HG03196 (cell line): ENCODE measurements at regions not wholly inside any gene's neighbourhood (a gene's known extent, or its start where the extent isn't known, plus 50 kb on each side); places are given as distances from the start of the nearest gene placed in this dataset.
"Not testable (repeated sequence)": the region's sequence is repeated elsewhere in the genome, so short reads cannot be mapped to it uniquely, and the experiment has no call there.

Experiments
- ATAC-seq: cut with Tn5 transposase; IDR thresholded peaks from one replicate; pipeline ENCODE4 v1.9.1; 2021; ENCODE audit not compliant: unreplicated experiment

DNA sequence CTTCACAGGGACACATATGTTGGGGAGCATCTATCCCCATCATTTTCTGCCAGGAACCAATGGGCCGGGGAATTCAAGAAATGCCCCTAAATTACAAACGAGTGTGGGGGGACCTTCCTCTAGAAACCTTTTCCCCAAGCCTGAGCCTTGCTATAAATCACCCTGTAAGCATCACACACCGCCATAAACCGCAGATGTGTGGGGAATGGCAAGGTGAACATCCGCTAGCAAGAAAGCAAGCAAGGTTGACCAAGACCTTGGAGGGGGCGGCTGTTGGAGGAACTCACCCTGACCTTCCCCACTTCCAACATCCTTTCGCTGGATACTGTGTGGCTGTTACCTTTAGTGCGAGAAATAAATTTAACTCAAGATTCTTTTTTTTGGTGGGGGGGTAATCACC lies 693.3 kb upstream of the TBX3 start:
- no peak for ATAC-seq

DNA sequence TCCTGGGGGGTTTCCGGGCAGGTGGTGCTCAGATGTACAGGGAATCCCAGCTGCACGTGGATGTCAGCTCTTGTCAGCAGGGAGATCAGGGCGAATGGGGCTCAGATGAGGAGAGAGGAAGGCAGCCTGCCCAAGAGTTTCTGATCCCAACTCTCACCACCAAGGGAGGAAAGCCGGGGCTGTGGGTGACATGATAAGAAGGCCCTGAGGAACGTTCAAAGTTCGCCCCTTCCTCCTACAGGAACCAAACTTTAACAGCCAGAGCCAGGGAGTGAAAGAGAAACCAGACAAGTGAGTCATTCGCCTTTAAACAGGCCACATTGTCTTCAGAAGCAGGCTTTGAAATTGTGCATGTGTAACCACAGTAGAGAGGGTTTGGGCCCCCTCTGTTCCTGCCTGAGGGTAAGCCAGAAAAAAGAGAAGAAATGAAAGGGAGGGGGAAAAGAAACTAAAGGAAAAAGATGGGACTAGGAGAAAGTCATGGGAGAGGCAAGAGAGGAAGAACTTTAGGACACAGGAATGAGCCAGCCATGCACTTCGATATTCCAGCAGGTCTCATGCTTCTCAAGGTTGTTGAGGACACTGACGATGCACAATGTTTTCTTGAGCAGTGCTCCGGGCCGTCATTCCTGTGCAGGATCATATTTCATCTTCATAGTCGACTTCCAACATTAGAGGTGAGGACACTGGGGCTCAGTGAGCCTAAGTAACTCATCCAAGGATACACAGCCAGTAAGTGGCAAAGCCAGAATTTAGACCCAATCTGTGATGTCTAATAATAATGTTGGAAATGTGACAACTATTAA lies 691.4 kb upstream of the TBX3 start:
- ATAC-seq, result peak; percentile 98

DNA sequence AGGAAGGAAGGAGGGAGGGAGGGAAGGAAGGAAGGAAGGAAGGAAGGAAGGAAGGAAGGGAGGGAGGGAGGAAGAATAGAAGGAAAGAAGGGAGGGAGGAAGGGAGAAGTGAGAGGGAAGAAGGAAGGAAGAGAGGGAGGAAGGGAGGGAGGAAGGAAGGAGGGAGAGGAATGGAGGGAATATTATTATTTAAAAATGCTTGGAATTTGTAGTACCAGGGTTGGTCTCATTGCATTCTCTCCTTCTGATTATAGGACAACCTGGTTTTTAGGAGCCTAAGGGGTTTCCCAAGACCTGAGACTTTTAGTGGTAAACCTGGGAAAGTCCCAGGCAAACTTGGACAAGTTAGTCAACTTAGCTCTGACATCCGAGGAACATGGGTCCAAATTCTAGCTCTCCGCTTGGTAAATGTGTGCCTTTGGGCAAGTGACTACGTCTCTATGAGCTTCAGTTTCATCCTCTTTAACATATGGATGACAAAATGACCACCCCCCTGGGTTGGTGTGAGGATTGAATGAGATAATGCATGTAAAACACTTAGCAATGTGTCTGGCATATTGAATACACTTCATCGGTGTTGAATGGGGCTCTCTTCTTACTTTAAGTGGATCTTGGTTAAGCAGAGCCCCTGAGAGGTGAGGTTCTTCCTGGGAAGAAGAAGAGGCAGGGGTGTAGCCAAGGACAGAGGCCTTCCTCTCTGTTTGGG lies 690.7 kb upstream of the TBX3 start:
- peak; percentile 9 for ATAC-seq

DNA sequence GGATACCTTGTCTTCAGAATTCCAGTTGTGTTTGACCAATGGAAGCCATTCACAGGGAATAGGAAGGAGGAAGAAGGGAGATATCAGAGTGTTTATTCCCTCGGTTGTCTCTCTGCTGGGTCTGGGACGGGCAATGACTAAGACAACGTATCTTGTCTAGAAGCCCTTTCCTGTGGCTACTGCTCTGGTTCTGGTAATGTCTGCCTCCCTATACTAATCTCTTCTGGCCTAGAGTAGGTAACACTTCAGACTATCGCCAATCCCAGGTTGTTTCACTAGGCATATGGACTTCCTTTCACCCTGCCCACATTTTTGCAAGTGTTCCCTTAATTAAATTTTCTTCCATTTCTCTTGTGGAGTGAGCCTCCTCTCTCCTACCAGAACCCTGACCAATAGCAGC lies 687.7 kb upstream of the TBX3 start:
- ATAC-seq, result no peak

DNA sequence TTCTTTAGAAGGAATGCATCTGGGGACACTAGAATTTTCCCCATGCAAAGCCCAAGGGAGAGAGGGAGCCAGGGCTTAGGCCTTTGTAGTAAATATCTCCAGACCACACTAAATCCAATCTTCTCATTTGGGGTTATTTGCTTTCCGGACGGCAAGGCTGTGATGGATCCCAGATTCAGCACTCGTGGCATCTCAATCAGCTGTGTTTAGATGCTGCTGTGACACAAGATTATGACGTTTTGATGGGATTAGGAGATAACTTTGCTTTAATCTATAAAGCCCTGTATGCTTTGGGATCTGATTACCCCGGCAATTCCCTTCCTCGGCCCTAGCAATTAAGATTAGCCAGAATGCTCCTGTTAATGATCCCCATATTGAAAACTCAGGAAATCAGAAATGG lies 686.7 kb upstream of the TBX3 start:
- ATAC-seq, result no peak

DNA sequence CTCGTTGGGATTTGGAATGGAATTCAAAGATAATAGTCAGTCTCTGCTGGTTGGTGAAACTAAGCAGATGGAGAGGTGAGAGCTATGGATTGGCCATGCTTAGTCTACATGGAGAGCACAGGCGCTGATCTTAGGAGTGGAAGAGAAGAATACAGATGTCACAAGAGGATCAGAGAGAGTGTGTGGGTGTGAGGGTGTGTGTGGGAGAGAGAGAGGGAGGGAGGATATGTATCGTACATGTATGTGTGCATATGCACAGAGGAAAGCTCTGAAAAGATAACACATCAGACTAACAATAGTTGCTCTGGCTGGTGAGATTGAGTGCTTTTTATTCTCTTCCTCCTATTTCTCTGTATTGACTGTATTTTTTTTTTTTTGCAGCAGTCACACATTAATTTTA lies 686.2 kb upstream of the TBX3 start:
- ATAC-seq, result no peak

DNA sequence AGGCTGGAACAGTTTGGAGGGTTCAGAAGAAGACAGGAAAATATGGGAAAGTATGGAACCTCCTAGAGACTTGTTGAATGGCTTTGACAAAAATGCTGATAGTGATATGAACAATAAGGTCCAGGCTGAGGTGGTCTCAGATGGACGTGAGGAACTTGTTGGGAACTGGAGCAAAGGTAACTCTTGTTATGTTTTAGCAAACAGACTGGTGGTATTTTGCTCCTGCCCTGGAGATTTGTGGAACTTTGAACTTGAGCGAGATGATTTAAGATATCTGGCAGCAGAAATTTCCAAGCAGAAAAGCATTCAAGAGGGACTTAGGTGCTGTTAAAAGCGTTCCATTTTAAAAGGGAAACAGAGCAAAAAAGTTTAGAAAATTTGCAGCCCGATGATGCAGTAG lies 682.3 kb upstream of the TBX3 start:
- not testable (repeated sequence) for ATAC-seq

DNA sequence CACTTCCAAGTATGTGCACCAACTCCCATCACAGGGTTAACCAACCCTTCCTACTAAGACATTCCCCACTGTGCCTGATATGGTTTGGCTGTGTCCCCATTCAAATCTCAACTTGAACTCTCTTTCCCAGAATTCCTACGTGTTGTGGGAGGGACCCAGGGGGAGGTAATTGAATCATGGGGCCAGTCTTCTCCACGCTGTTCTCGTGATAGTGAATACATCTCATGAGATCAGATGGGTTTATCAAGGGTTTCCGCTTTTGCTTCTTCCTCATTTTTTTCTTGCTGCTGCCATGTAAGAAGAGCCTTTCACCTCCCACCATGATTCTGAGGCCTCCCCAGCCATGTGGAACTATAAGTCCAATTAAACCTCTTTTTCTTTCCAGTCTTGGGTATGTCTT lies 681.8 kb upstream of the TBX3 start:
- not testable (repeated sequence) for ATAC-seq

DNA sequence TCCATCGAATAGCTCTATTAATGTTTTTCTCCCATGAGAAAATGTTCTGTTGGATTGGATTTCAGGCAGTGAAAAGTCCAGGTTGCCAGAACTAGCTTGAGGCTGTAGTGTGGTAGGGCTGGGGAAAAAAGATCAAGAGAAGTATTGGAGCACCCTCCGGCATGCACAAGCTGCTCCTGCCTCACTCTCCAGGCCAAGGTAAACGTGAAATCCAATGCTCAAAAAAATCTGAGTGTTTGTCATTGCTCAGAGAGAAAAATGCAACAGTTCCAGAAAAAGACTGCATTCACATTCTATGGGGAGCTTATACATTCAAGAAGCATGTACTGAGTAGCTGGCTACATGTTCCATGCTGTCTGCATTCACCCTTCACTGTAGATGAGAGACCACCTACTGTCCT lies 680.9 kb upstream of the TBX3 start:
- no peak for ATAC-seq

DNA sequence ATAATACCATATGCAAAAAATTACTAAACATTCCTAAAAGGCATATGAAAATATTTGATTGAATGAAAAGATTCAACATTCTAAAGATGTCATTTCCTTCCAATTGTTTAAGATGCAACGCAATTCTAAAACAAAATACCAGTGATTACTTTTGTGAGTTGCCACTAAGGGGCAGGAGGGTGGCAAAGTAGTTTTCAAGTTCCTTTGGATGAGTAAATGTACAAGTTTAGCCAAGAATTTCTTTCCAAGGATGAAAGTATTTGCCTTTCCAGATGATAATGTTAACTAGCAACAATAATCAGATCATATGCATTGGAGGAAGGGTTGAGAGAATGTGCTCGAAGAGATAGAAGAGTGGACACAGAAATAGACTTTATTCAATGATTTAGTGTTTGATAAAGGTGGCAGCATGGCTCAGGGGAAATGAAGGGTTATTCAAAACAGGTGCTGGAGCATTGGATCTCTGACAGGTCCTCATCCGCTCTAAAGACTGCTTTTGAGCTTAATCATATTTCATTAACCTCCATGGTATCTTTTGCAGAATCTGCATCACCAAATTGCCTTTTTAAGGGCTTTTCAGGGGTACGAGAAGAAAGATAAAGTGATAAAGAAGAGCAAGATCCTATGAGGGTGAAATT lies 678.5 kb upstream of the TBX3 start:
- ATAC-seq, result no peak

DNA sequence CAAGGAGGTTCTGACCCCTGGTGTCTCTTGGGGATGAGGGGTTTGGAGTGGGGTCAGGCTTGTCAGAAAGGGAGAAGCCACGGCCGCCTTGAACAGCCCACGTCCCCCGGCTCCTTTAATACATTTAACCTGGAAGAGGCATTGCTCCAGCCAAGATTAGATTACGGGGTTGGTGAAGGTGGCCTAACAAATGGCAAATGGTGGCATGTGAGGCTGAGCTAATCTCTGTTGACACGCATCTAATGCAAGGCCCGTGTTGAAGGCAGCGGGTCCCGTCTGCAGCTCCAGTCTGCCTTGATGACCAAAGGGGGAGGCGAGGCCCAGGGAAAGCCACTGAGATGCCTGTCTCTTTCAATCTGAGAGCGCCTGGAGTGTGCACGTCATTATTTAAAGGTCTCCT lies 673.7 kb upstream of the TBX3 start:
- no peak for ATAC-seq

DNA sequence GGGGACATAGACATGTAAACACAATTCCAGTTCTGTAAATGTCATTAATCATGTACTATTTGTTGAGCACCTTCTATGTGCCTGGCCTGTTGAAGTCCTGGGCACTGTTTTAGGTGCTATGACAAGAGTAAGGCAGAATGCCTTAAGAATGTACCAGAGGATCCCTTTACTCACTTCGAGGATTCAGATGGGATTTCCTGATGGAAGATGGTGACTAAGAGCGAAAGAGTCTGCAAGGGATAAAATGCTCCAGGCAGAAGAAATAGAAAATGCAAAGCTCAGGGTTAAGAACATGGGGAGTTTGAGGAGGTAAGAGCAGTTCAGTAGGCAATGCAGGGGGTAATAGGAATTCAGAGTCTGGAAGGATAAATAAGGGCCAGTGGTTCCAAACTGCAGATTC lies 671.3 kb upstream of the TBX3 start:
- ATAC-seq, result no peak

DNA sequence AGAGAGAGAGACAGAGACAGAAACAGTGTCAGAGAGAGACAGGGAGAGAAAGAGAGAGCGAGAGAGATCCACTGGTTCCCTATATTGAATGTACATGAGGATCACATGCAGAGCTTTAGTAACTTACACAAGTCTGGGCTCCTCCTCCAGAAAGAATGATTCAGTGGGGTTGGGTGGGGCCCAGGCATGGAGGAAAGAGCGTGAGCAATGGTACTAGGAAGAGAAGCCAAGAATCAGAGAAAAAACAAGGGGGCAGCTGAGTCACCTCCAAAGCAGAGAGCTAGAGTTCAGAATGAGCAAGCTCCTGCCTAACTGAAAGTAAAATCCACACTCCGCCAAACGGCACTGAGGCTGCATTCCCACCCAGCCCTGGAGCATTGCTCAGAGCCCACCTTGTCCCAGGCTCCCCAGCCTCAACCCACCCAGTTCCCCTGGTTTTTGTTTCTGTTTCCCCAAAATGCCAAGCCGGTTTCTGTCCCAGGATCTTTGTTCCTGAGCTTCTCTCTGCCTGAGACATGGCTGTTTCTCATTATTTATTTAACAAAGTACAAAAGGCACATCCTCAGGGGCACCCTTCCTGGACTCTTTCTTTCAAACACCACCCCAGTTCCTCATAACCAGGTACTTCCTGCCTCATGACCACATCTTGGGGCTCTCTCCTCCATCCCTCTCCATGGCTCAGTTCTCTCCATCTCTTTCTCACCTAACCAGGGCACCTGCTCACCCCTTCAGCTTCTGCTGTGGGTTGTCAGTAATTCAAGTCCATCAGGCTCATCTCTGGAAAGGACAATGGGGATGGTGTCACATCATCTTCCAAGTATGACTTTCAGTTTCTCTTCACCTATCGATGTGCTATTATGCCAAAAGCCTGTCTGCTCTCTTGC lies 670.3 kb upstream of the TBX3 start:
- ATAC-seq, result peak; percentile 58

DNA sequence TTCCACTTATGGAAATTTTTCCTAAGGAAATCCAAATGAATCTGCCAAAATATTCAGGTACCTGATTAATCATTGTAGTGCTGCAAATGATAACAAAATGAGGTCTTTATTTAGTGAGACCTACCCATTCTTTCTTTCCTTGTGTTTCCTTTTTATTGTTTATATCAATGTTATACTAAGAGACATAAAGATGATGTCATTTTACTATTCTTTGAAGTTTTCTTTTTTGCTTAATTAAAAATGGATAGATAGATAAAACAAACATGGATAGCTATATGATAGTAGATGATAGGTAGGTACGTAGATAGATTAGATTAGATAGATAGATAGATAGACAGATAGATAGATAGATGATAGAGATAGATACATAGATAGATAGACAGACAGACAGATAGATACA lies 669.5 kb upstream of the TBX3 start:
- no peak for ATAC-seq

DNA sequence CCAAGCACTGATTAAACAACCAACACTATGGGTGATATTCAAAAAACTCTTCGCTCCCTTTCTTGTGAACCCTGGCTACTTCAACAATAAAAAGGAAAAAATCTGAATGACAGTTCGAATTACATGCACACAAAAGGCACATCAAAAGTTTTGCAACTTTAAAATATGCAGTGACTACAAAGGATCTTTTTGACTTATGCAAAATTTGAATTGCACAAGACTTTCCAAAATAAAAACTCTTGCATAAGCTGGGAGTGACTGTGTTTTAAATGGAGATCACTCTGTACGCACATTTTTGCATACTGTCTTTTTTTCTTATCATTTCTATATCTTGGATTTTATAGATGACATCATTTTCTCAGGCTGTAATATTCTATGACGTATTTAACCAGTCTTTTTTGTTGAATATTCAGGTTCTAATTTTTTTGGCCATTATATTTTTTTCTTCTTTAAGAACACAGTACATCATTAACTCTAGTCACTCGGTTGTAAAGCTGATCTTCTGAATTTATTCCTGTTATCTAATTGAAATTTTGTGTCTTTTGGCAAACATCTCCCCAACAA lies 667.6 kb upstream of the TBX3 start:
- no peak for ATAC-seq

DNA sequence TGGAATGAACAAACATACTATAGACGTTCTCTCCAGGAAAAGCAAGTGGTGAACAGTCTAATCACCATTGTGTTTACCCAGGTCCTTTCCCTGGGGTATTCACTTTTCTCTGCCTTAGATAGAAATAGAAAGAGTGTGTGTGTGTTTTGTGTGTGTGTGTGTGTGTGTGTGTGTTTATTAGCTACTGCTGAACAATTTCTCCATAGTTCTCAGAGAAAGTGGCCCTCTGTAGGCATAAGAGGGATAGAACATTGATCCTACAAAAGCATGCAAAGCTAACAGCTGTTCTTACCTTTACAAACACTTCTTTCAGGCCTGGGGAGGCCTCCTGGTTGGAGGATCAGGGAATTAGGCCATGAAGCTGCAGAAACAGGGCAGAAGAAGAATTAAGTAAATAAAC lies 665.7 kb upstream of the TBX3 start:
- ATAC-seq, result no peak

DNA sequence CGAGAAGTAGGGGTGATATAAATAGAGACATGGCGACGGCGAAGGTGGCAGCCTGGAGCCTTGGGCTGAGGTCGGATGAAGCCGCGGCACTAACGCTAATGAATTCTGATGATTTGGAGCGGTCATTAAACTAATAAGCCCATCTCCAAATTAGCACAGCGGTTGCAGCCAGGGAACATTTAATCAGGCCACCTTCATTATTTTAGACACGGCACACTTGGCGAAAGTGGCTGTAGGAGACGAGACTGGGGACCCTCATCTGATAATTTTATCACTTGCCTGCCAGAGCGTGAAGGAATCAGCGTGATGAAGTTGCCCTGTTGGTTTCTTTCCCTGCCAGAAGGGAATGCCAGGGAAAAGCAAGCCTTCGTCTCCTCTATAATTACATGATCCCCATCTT lies 664.3 kb upstream of the TBX3 start:
- ATAC-seq, result no peak

DNA sequence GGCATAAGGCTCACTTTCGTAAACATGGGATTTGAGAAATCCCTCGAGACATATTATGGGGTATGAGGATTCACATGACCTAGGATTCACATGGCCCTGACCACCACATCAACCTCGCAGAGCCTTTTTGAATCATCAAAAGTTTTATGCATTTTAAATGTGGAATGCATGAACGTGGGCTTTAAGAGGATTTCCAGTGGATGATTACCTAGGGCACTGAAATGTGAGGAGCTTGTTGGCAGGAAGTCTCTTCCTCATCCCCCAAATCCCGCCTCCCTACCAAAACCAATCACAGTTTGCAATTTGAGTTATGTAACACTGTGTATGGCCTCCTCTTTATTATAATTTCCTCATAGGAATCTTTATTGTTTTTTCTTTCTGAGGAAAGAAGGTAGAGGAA lies 659.6 kb upstream of the TBX3 start:
- no peak for ATAC-seq

DNA sequence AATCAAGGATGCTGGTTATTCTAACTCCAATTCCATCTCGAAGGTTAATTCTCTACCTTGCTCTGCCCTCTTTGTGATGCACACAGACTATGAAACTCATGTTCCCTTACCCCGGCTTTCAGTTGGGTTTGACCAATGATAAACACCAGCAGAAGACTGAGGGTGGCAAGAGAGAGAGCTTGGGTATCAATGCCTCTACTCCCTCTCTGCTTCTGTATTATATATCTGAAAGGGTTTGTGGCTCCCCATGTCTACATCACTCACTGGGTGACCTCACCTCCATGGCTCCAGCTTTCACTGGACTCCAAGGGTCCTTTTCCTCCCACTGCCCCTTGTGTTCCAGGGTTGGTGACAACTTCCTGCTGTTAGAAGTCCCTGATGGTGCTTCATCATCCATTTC lies 659.0 kb upstream of the TBX3 start:
- ATAC-seq, result no peak

DNA sequence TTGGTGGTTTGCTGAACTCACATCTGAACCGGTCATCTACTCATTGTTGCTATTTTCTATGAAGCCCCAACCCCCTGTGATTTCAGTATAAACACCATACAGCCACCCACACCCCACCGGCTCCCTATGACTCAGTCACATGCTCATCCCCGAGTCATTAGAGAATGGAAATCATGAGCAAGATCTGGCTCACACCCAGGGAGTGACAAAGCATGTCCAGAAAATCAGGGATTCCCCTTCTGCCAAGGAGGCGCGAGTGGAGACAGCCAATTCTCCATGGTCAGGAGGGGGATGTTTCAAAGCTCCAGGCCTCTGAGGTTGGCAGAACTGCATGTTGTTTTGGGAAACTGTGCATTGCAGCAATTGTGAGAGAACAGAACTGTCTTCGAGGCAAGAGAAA lies 657.5 kb upstream of the TBX3 start:
- ATAC-seq, result no peak
